Heart right ventricle (tissue), 16 donors: ENCODE measurements at regions not wholly inside any gene's neighbourhood (a gene's known extent, or its start where the extent isn't known, plus 50 kb on each side); places are given as distances from the start of the nearest gene placed in this dataset.

ENCODE experiments used
- ATAC-seq, 8 donors: fragments of 200-7000 bp; cut with Tn5 transposase; one replicate each; pipeline ENCODE4 v1.9.1; 2020; ENCODE audit warnings: mild to moderate bottlenecking in 8 of 8, moderate library complexity in 8 of 8, moderate number of reproducible peaks in 1 of 8
- DNase-seq, 2 donors: peaks; one replicate each; pipeline ENCODE4 v3.0.0-alpha.2; 2020
- H3K27ac ChIP-seq, 10 donors: fragments of 200-600 bp; sonication (generic) in 2 of 10; one replicate each; pipeline versions ENCODE4 v1.5.0 to v1.8.0; 2020 to 2022; ENCODE audit warnings: mild to moderate bottlenecking in 3 of 10
- H3K27me3 ChIP-seq, 7 donors: fragments of 200-600 bp; one replicate each; pipeline ENCODE4 v1.8.0; 2021 to 2022; ENCODE audit warnings: mild to moderate bottlenecking in 2 of 7
- H3K36me3 ChIP-seq, 9 donors: fragments of 200-600 bp; sonication (generic) in 1 of 9; one replicate each; pipeline versions ENCODE4 v1.5.0 to v1.8.0; 2020 to 2022; ENCODE audit warnings: mild to moderate bottlenecking in 2 of 9
- H3K4me1 ChIP-seq, 9 donors: fragments of 200-600 bp; sonication (generic) in 1 of 9; one replicate each; pipeline versions ENCODE4 v1.5.0 to v1.8.0; 2020 to 2022; ENCODE audit warnings: mild to moderate bottlenecking in 4 of 9
- H3K4me3 ChIP-seq, 10 donors: fragments of 200-600 bp; sonication (generic) in 2 of 10; one replicate each; pipeline versions ENCODE4 v1.5.0 to v1.8.0; 2020 to 2022; ENCODE audit warnings: mild to moderate bottlenecking in 7 of 10, moderate library complexity in 2 of 10
- H3K9me3 ChIP-seq, 11 donors: fragments of 200-600 bp in 10 of 11; sonication (generic) in 2 of 11; one replicate each; pipeline versions ENCODE4 v1.5.0 to v1.8.0; 2013 to 2022; ENCODE audit warnings: mild to moderate bottlenecking in 2 of 11, control low read depth in 1 of 11, moderate library complexity in 1 of 11
- CTCF ChIP-seq, 9 donors: fragments of 200-600 bp; sonication (generic) in 2 of 9; IDR thresholded peaks; one replicate each; pipeline versions ENCODE4 v1.5.0 to v1.8.0; 2021 to 2022; ENCODE audit warnings: antibody characterized with exemption in 9 of 9, mild to moderate bottlenecking in 5 of 9, moderate library complexity in 1 of 9
- WGBS, 2 donors: extraction: QIAGEN DNeasy Blood & Tissue Kit; methylation state at CpG; one replicate each; pipeline ENCODE4 v1.1.7; 2013; ENCODE audit warnings: inconsistent platforms in 1 of 2; 5-methylcytosine and 5-hydroxymethylcytosine counted together
- intact Hi-C, 10 donors: fragments of 100-400 bp; cut with DNase I; formaldehyde crosslinking; loops; one replicate each; pipeline versions ENCODE4 v1.11.1 to v1.14.2; 2022
- donor health status: Arrhythmogenic right ventricular cardiomyopathy.
- donor health status: ischemic (EF 13 %, LVEDD 7.1; RV severe dilation, severe dysfunction).
- donor health status: healthy with polysubstance abuse.
- donor health status: DM: no; HTN: yes; CAD: no.
- donor health status: DM: no; HTN: no; CAD: no.
- donor health status: ischemic (EF 25% LVEDD 6.9; RV normal size, moderate dysfunction).
- donor health status: ischemic (EF 25% LVEDD 5.7; RV mildly dilated, moderate dysfunction).
- donor health status: healthy.
- donor health status: DM: yes; HTN: yes; CAD: no.
- donor health status: Ischemic cardiomyopathy.
- donor health status: ischemic (EF 35%, LVEDD 5.7; RV mildly dilated, moderate dysfunction).
- donor health status: nonischemic (EF 11% LVEDD 7.7; RV severe dilation, severe dysfunction).
- donor health status: DM: yes; HTN: yes; CAD: no.
- donor health status: PGD.
- donor health status: ischemic (EF 29% LVEDD 5.4; RV normal size, mild dysfunction).
- donor health status: nonischemic (EF 23%, LVEDD 6.1; RV moderate dilation, normal function).

- no peak overlapping the region for H3K4me3 ChIP-seq
- ATAC-seq, result no peak
- peaks cover 0 to 4% (median 0%) of the 10 kb centered on the region in 7 donors for H3K27me3 ChIP-seq
- peaks cover 0 to 13% (median 0%) of the 10 kb centered on the region in 11 donors for H3K9me3 ChIP-seq
- no peak for TF ChIP-seq CTCF (IDR thresholded peaks at IDR 0.05)
- no peak for DNase-seq
- intact Hi-C loops, result no loop called here
- peaks cover 0 to 7% (median 0%) of the 10 kb centered on the region in 9 donors for H3K4me1 ChIP-seq
- no peaks in the 10 kb centered on the region for H3K36me3 ChIP-seq
- H3K27ac ChIP-seq, result peak overlapping the region in 1 of 10 donors; percentile 2
Measured at GRCh38 chr6:105458084-105458483, 55.2 kb upstream of the PREP start.

- DNase-seq (no peak), ATAC-seq (peak in 1 of 8 donors; percentile 53)
- H3K27ac ChIP-seq, result peak overlapping the region in 1 of 10 donors; percentile 63
- H3K4me3 ChIP-seq, result peak overlapping the region in 1 of 10 donors; percentile 24
- peaks cover 0 to 2% (median 0%) of the 10 kb centered on the region in 11 donors for H3K9me3 ChIP-seq
- H3K36me3 ChIP-seq, result no peaks in the 10 kb centered on the region
- H3K4me1 ChIP-seq, result peaks cover 0 to 6% (median 0%) of the 10 kb centered on the region in 9 donors
- TF ChIP-seq CTCF (IDR thresholded peaks at IDR 0.05), result no peak
- peaks cover 0 to 4% (median 0%) of the 10 kb centered on the region in 7 donors for H3K27me3 ChIP-seq
- 62 to 69% methylated on average over 1 of the region's 1 CpG for WGBS, 2 donors
- intact Hi-C loops, result no loop called here
Measured at GRCh38 chr6:105453968-105454367, 51.1 kb upstream of the PREP start.

GRCh38 chr6:105452924-105453756, 50.3 kb upstream of the PREP start:
- peak overlapping the region in 1 of 10 donors; percentile 24 for H3K4me3 ChIP-seq
- ATAC-seq (peak in 3 of 8 donors; percentile 14 to 66 (median 38)), DNase-seq (no peak)
- peaks cover 0 to 4% (median 0%) of the 10 kb centered on the region in 7 donors for H3K27me3 ChIP-seq
- intact Hi-C loops, result no loop called here
- H3K4me1 ChIP-seq, result peaks cover 0 to 6% (median 0%) of the 10 kb centered on the region in 9 donors
- H3K9me3 ChIP-seq, result peaks cover 0 to 2% (median 0%) of the 10 kb centered on the region in 11 donors
- WGBS, 2 donors, result 50 to 59% methylated on average over 8 of the region's 8 CpGs
- TF ChIP-seq CTCF (IDR thresholded peaks at IDR 0.05), result no peak
- H3K27ac ChIP-seq, result peak overlapping the region in 1 of 10 donors; percentile 63
- H3K36me3 ChIP-seq, result no peaks in the 10 kb centered on the region
